ENCODE measurements at regions not wholly inside any gene's neighbourhood (a gene's known extent, or its start where the extent isn't known, plus 50 kb on each side); places are given as distances from the start of the nearest gene placed in this dataset.
A peak's percentile ranks its signal among the peaks of the same experiment; 100 is the strongest.
"Not testable (repeated sequence)": the region's sequence is repeated elsewhere in the genome, so short reads cannot be mapped to it uniquely, and the experiment has no call there.

- no peak for DNase-seq
These were observed 50.7 kb upstream of the DIAPH3 start for GRCh38 chr13:60214213-60215055.

GRCh38 chr13:60220072-60220471 lies 56.3 kb upstream of the DIAPH3 start:
- DNase-seq = no peak

GRCh38 chr13:60221581-60221980 lies 57.9 kb upstream of the DIAPH3 start:
- DNase-seq = no peak

- no peak for DNase-seq
These were observed 62.8 kb upstream of the DIAPH3 start for GRCh38 chr13:60226507-60226906.

- DNase-seq = no peak
These were observed 63.4 kb upstream of the DIAPH3 start for GRCh38 chr13:60227158-60227557.

GRCh38 chr13:60229708-60230272 lies 66.1 kb upstream of the DIAPH3 start:
- no peak for DNase-seq

GRCh38 chr13:60230593-60230992 lies 66.9 kb upstream of the DIAPH3 start:
- no peak for DNase-seq

- no peak for DNase-seq
These were observed 78.4 kb upstream of the DIAPH3 start for GRCh38 chr13:60242043-60242595.

GRCh38 chr13:60244381-60244780 lies 80.7 kb upstream of the DIAPH3 start:
- DNase-seq = no peak

- not testable (repeated sequence) for DNase-seq
These were observed 87.7 kb upstream of the DIAPH3 start for GRCh38 chr13:60251419-60251818.

GRCh38 chr13:60258349-60258748 lies 94.6 kb upstream of the DIAPH3 start:
- no peak for DNase-seq

- DNase-seq = no peak
These were observed 96.7 kb upstream of the DIAPH3 start for GRCh38 chr13:60260440-60260839.

GRCh38 chr13:60261432-60262351 lies 98.0 kb upstream of the DIAPH3 start:
- no peak for DNase-seq

- no peak for DNase-seq
These were observed 101.8 kb upstream of the DIAPH3 start for GRCh38 chr13:60265566-60265965.

- peak in 2 of 6 experiments; percentile 13 to 14 for DNase-seq
These were observed 103.9 kb upstream of the DIAPH3 start for GRCh38 chr13:60267498-60268202.

- DNase-seq = no peak
These were observed 104.5 kb upstream of the DIAPH3 start for GRCh38 chr13:60268203-60268555.

- DNase-seq = no peak
These were observed 110.3 kb upstream of the DIAPH3 start for GRCh38 chr13:60273971-60274527.

GRCh38 chr13:60274655-60275054 lies 110.9 kb upstream of the DIAPH3 start:
- no peak for DNase-seq

GRCh38 chr13:60275208-60275607 lies 111.5 kb upstream of the DIAPH3 start:
- no peak for DNase-seq

- DNase-seq = not testable (repeated sequence)
These were observed 116.5 kb upstream of the TDRD3 start for GRCh38 chr13:60280524-60280923.

- DNase-seq = no peak
These were observed 114.8 kb upstream of the TDRD3 start for GRCh38 chr13:60282186-60282585.

GRCh38 chr13:60282708-60283107 lies 114.3 kb upstream of the TDRD3 start:
- DNase-seq = no peak
